ENCODE measurements at regions not wholly inside any gene's neighbourhood (a gene's known extent, or its start where the extent isn't known, plus 50 kb on each side); places are given as distances from the start of the nearest gene placed in this dataset.
A peak's percentile ranks its signal among the peaks of the same experiment; 100 is the strongest.

DNA sequence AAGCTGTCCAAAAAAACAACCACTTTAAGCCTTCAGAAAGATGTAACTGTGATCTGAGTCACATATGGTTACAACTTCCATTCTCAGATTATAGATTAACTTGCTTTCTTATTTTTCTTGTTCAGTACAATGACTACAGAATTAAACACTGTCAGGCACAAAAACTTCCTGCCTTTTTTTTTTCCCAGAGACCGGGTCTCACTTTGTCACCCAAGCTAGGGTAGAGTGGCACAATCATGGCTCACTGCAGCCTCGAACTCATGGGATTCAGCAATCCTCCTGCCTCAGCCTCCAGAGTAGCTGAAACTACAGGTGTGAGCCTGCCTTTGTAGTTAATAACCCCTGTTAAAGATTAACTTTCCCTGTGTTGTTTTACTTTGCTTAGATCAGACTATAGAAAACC, 163.2 kb downstream of the AVL9 start:
- Histone ChIP-seq H3K27me3 (ENCODE audit: control insufficient read depth, insufficient read depth, low read length) (no peaks in the 10 kb centered on the region), H3K36me3 (ENCODE audit: control insufficient read depth, insufficient read depth, low read length) (no peaks in the 10 kb centered on the region), H3K79me1 (ENCODE audit: low read depth in 1 of 2, low read length in 2 of 2) (no peaks in the 10 kb centered on the region), H2AFZ (replicated peaks; ENCODE audit: low read length, poor library complexity) (no peak overlapping the region), H3K14ac (replicated peaks; ENCODE audit: low read depth, low read length) (no peak overlapping the region), H3K9me1 (ENCODE audit: insufficient read depth, low read length) (no peaks in the 10 kb centered on the region), H2AK5ac (ENCODE audit: low read depth, low read length) (no peak overlapping the region), H3K4ac (ENCODE audit: low read depth, low read length) (no peak overlapping the region), H4K20me1 (ENCODE audit: insufficient read depth, low read length) (no peaks in the 10 kb centered on the region), H3K18ac (ENCODE audit: low read depth, low read length) (peak overlapping the region; percentile 51; the same call in 1 of the 2 replicates), H2BK5ac (ENCODE audit: low read depth, low read length, poor library complexity, severe bottlenecking) (no peak overlapping the region), H3K4me1 (ENCODE audit: control insufficient read depth, insufficient read depth, low read length) (no peaks in the 10 kb centered on the region; the same call in none of the 2 replicates), H3K4me3 (ENCODE audit: insufficient read depth, low read depth, low read length) (no peak overlapping the region), H3K9ac (ENCODE audit: low read depth, low read length) (no peak overlapping the region), H2BK20ac (ENCODE audit: low read depth, low read length) (no peak overlapping the region), H4K8ac (ENCODE audit: low read depth in 2 of 2, low read length in 2 of 2) (no peak overlapping the region; a peak in 1 of 4 replicates), H3K9me3 (ENCODE audit: control insufficient read depth, insufficient read depth, low read length) (no peaks in the 10 kb centered on the region), H3K4me2 (ENCODE audit: low read depth, low read length) (no peak overlapping the region), H4K91ac (ENCODE audit: insufficient read depth, low read depth, low read length) (no peak overlapping the region), H2BK120ac (ENCODE audit: low read depth, low read length) (no peak overlapping the region), H3K23ac (ENCODE audit: low read depth, low read length) (no peak overlapping the region), H3K56ac (ENCODE audit: extremely low read depth, insufficient read depth, low read length) (no peak overlapping the region), H2AK9ac (replicated peaks; ENCODE audit: low read depth, low read length, poor library complexity) (no peak overlapping the region), H2BK15ac (ENCODE audit: low read depth, low read length) (no peak overlapping the region), H4K5ac (ENCODE audit: low read depth, low read length) (no peak overlapping the region), H3K27ac (ENCODE audit: insufficient read depth, low read length) (no peak overlapping the region)
- BruUV-seq (replicated peaks) = no TSS peak
- WGBS, 2 experiments (ENCODE audit: extremely low coverage in 2 of 2, insufficient read length in 1 of 2) = no CpG with 5 or more reads among the region's 2 CpGs
- TF ChIP-seq RAD21 (IDR thresholded peaks at IDR 0.05; ENCODE audit: low read length) (no peak), CHD1 (IDR thresholded peaks at IDR 0.05; ENCODE audit: low read depth, low read length) (no peak), POLR2A (IDR thresholded peaks at IDR 0.05; ENCODE audit: low read depth, low read length) (no peak), MAZ (IDR thresholded peaks at IDR 0.05; ENCODE audit: borderline replicate concordance, low read depth, low read length) (no peak), MAFK (IDR thresholded peaks at IDR 0.05; ENCODE audit: low read depth, low read length) (no peak), SMC3 (IDR thresholded peaks at IDR 0.05; ENCODE audit: low read depth, low read length) (no peak), CEBPB (IDR thresholded peaks at IDR 0.05; ENCODE audit: low read depth, low read length) (no peak), NFE2L2 (IDR thresholded peaks at IDR 0.05; ENCODE audit: low read depth, low read length) (no peak)
- TF ChIP-seq, protein P1, sequence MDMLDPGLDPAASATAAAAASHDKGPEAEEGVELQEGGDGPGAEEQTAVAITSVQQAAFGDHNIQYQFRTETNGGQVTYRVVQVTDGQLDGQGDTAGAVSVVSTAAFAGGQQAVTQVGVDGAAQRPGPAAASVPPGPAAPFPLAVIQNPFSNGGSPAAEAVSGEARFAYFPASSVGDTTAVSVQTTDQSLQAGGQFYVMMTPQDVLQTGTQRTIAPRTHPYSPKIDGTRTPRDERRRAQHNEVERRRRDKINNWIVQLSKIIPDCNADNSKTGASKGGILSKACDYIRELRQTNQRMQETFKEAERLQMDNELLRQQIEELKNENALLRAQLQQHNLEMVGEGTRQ (IDR thresholded peaks at IDR 0.05; ENCODE audit: low read depth, low read length) = no peak
- TF ChIP-seq, protein P2, sequence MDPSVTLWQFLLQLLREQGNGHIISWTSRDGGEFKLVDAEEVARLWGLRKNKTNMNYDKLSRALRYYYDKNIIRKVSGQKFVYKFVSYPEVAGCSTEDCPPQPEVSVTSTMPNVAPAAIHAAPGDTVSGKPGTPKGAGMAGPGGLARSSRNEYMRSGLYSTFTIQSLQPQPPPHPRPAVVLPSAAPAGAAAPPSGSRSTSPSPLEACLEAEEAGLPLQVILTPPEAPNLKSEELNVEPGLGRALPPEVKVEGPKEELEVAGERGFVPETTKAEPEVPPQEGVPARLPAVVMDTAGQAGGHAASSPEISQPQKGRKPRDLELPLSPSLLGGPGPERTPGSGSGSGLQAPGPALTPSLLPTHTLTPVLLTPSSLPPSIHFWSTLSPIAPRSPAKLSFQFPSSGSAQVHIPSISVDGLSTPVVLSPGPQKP (IDR thresholded peaks at IDR 0.05; ENCODE audit: borderline replicate concordance, low read depth, low read length) = no peak
- TF ChIP-seq, protein P3, sequence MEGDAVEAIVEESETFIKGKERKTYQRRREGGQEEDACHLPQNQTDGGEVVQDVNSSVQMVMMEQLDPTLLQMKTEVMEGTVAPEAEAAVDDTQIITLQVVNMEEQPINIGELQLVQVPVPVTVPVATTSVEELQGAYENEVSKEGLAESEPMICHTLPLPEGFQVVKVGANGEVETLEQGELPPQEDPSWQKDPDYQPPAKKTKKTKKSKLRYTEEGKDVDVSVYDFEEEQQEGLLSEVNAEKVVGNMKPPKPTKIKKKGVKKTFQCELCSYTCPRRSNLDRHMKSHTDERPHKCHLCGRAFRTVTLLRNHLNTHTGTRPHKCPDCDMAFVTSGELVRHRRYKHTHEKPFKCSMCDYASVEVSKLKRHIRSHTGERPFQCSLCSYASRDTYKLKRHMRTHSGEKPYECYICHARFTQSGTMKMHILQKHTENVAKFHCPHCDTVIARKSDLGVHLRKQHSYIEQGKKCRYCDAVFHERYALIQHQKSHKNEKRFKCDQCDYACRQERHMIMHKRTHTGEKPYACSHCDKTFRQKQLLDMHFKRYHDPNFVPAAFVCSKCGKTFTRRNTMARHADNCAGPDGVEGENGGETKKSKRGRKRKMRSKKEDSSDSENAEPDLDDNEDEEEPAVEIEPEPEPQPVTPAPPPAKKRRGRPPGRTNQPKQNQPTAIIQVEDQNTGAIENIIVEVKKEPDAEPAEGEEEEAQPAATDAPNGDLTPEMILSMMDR (conservative IDR thresholded peaks at IDR 0.05; ENCODE audit: low read depth, low read length) = no peak
- DNase-seq = peak; percentile 26
- ATAC-seq (ENCODE audit: low read depth) = peak; percentile 40; the same call in 1 of the 2 replicates
- dilution Hi-C loops (cut with HindIII; ENCODE audit: low sequenced_read_pairs, unreplicated experiment) (no loop called here), intact Hi-C loops (cut with micrococcal nuclease) (no loop called here), in situ Hi-C loops (cut with MboI; ENCODE audit: low sequenced_read_pairs) (no loop called here)
- POLR2A ChIA-PET (ENCODE audit: unreplicated experiment) = no interaction called here
- CTCF ChIA-PET = no interaction called here
